ENCODE measurements at regions not wholly inside any gene's neighbourhood (a gene's known extent, or its start where the extent isn't known, plus 50 kb on each side); places are given as distances from the start of the nearest gene placed in this dataset.

- TF ChIP-seq, protein P1, sequence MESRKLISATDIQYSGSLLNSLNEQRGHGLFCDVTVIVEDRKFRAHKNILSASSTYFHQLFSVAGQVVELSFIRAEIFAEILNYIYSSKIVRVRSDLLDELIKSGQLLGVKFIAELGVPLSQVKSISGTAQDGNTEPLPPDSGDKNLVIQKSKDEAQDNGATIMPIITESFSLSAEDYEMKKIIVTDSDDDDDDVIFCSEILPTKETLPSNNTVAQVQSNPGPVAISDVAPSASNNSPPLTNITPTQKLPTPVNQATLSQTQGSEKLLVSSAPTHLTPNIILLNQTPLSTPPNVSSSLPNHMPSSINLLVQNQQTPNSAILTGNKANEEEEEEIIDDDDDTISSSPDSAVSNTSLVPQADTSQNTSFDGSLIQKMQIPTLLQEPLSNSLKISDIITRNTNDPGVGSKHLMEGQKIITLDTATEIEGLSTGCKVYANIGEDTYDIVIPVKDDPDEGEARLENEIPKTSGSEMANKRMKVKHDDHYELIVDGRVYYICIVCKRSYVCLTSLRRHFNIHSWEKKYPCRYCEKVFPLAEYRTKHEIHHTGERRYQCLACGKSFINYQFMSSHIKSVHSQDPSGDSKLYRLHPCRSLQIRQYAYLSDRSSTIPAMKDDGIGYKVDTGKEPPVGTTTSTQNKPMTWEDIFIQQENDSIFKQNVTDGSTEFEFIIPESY (CRISPR knock-in tag; IDR thresholded peaks at IDR 0.05): no peak
- no peak for TF ChIP-seq RBM25 (IDR thresholded peaks at IDR 0.05; ENCODE audit: low read depth, low read length, severe bottlenecking)
- no peak for TF ChIP-seq MIER1 (IDR thresholded peaks at IDR 0.05; ENCODE audit: low read depth)
These were observed 671.3 kb downstream of the PRELID2 start (continued) for GRCh38 chr5:145163876-145164275.

GRCh38 chr5:145162626-145163025, 672.5 kb downstream of the PRELID2 start:
- intact Hi-C loops (cut with micrococcal nuclease): no loop called here
- no peak overlapping the region for H3K27ac ChIP-seq (ENCODE audit: extremely low read depth, low read depth, low read length)
- DNase-seq (ENCODE audit: extremely low read depth in 1 of 4, low spot score in 3 of 4): no peak
- no peaks in the 10 kb centered on the region for H3K4me1 ChIP-seq (replicated peaks in 1 of 2; ENCODE audit: control insufficient read depth in 2 of 2, insufficient read depth in 2 of 2, low read length in 2 of 2)
- CTCF ChIA-PET (ENCODE audit: low intra/inter-chr PET ratio): no interaction called here
- no peak overlapping the region for H2AFZ ChIP-seq (ENCODE audit: low read depth, low read length)
- no peaks in the 10 kb centered on the region for H3K9me1 ChIP-seq (ENCODE audit: control insufficient read depth, insufficient read depth, low read length)
- no peaks in the 10 kb centered on the region for H3K36me3 ChIP-seq (ENCODE audit: control insufficient read depth, insufficient read depth, low read length)
- ATAC-seq: no peak
- FAIRE-seq: no peak
- no peaks in the 10 kb centered on the region for H3K79me2 ChIP-seq (ENCODE audit: control insufficient read depth, insufficient read depth, low read length)
- H3K4me3 ChIP-seq: no peak overlapping the region
- in situ Hi-C loops (cut with MboI): no loop called here
- H3K9me3 ChIP-seq (replicated peaks; ENCODE audit: control insufficient read depth, insufficient read depth, low read depth, low read length): no peaks in the 10 kb centered on the region
- no TSS peak for BruUV-seq (replicated peaks)
- no peak overlapping the region for H3K9ac ChIP-seq (ENCODE audit: insufficient read depth in 1 of 2, low read depth in 2 of 2, low read length in 2 of 2)
- H4K20me1 ChIP-seq (replicated peaks; ENCODE audit: control insufficient read depth, insufficient read depth, low read length): no peaks in the 10 kb centered on the region
- H3K4me2 ChIP-seq (ENCODE audit: insufficient read depth, low read length): no peak overlapping the region
- POLR2A ChIA-PET: no interaction called here
- H3K27me3 ChIP-seq (ENCODE audit: control insufficient read depth in 2 of 2, insufficient read depth in 2 of 2, low read length in 2 of 2): no peaks in the 10 kb centered on the region
- TF ChIP-seq HNRNPUL1 (IDR thresholded peaks at IDR 0.05; ENCODE audit: low read length): no peak
- TF ChIP-seq PKNOX1 (IDR thresholded peaks at IDR 0.05): no peak
- TF ChIP-seq SLC30A9 (CRISPR knock-in tag; IDR thresholded peaks at IDR 0.05): no peak
- TF ChIP-seq MED1 (CRISPR knock-in tag; IDR thresholded peaks at IDR 0.05; ENCODE audit: borderline replicate concordance): no peak
- no peak for TF ChIP-seq MXD1 (CRISPR knock-in tag; IDR thresholded peaks at IDR 0.05; ENCODE audit: borderline replicate concordance, poor library complexity, severe bottlenecking)
- TF ChIP-seq ZNF592 (IDR thresholded peaks at IDR 0.05): no peak

All from K562 (cell line).